GM20000 (cell line): ENCODE measurements at regions not wholly inside any gene's neighbourhood (a gene's known extent, or its start where the extent isn't known, plus 50 kb on each side); places are given as distances from the start of the nearest gene placed in this dataset.

Experiments used
- DNase-seq: peaks from one replicate; pipeline ENCODE4 v3.0.0; 2012; ENCODE audit warnings: low spot score
- TF ChIP-seq, protein P1 (sequence below): IDR thresholded peaks from 2 replicates; pipeline ENCODE4 v1.5.1; 2012; ENCODE audit warnings: mild to moderate bottlenecking, control low read depth; ENCODE audit errors: extremely low read depth, missing control alignments

- DNase-seq, result no peak
- TF ChIP-seq, protein P1, sequence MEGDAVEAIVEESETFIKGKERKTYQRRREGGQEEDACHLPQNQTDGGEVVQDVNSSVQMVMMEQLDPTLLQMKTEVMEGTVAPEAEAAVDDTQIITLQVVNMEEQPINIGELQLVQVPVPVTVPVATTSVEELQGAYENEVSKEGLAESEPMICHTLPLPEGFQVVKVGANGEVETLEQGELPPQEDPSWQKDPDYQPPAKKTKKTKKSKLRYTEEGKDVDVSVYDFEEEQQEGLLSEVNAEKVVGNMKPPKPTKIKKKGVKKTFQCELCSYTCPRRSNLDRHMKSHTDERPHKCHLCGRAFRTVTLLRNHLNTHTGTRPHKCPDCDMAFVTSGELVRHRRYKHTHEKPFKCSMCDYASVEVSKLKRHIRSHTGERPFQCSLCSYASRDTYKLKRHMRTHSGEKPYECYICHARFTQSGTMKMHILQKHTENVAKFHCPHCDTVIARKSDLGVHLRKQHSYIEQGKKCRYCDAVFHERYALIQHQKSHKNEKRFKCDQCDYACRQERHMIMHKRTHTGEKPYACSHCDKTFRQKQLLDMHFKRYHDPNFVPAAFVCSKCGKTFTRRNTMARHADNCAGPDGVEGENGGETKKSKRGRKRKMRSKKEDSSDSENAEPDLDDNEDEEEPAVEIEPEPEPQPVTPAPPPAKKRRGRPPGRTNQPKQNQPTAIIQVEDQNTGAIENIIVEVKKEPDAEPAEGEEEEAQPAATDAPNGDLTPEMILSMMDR, result no peak
These were observed 109.8 kb downstream of the TYW3 start for GRCh38 chr1:74842726-74843125.

- DNase-seq, result no peak
- TF ChIP-seq, protein P1, result no peak
These were observed 114.8 kb downstream of the TYW3 start for GRCh38 chr1:74847715-74848114.

- TF ChIP-seq, protein P1, result no peak
- no peak for DNase-seq
These were observed 120.8 kb downstream of the TYW3 start for GRCh38 chr1:74853756-74854155.

DNA sequence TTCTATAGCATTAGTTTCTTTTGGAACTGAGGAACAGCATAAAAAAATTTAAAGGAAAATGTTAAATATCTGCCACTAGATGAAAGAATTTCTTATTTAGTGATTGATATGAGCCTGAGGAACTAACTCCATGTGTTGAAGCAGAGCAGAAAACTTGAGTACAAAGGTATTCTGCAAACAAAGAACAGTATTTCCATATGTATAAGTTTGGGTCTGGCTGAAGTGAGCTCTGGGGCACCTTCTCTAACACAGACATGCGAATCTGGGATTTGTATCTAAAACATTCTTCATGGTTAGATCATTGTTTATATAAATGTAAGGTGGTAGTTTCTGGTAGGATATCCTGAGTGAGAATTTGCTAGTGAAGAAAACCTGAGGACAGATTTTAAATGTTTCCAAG, 123.2 kb downstream of the TYW3 start:
- no peak for DNase-seq
- TF ChIP-seq, protein P1, result no peak

- TF ChIP-seq, protein P1, result no peak
- no peak for DNase-seq
These were observed 124.7 kb downstream of the TYW3 start for GRCh38 chr1:74857676-74858075.

GRCh38 chr1:74858136-74858535, 125.2 kb downstream of the TYW3 start:
- peak; percentile 1 for DNase-seq
- TF ChIP-seq, protein P1, result no peak

DNA sequence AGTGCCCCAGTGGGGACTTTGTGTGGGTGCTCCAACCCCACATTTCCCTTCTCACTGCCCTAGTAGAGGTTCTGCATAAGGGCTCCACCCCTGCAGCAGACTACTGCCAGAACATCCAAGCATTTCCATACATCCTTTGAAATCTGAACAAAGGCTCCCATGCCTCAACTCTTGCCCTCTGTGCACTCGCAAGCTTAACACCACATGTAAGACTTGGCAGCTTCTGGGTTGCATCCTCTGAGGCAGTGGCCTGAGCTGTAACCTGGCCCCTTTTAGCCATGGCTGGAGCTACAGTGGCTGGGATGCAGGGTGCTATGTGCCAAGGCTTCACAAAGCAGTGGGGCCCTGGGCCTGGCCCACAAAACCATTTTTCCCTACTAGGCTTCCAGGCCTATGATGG, 128.9 kb downstream of the TYW3 start:
- TF ChIP-seq, protein P1, result no peak

More for the DNA sequence above, 128.9 kb downstream of the TYW3 start:
- DNase-seq, result no peak
